ENCODE measurements at regions not wholly inside any gene's neighbourhood (a gene's known extent, or its start where the extent isn't known, plus 50 kb on each side); places are given as distances from the start of the nearest gene placed in this dataset.
"Not testable (repeated sequence)": the region's sequence is repeated elsewhere in the genome, so short reads cannot be mapped to it uniquely, and the experiment has no call there.

DNA sequence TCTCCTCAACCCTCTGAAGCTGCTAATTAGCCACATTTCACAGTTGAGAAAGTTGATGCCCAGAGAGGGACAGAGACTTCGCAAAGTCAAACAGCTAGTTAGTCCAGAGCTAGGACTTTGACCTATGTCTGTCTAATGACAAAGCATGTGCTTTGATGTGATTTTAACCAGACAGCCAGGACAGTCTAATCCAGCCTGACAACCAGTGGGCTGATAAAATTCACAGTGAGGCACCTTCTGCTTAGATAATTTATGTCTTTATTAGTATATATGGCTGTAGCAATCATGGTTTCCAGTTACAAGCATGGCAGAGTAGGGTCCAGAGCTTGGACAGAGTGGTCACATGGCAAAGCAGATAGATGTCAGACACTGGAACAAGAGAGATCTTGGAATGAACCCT, 133.6 kb upstream of the C1QTNF7 start:
- no peak for DNase-seq (ENCODE audit: low read depth)

DNA sequence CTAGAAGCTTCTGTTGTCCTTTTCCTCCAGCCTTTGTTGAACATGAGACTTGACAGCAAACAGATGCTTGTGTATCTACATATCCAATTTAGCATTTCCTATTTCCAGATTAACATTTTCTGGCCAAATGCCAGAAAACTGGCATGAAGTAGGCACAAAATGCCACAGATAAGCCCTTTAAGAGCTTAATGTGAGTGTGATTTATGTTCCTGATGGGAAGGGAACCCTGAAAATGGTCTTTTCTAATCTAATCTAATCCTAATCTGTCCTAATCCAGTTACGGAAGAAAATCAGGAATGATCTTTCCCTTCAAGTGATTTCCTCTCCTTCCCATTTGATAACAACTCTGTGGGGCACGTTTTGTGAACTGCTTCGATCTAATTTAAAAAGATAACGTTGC, 133.0 kb upstream of the C1QTNF7 start:
- DNase-seq (ENCODE audit: low read depth) = no peak

DNA sequence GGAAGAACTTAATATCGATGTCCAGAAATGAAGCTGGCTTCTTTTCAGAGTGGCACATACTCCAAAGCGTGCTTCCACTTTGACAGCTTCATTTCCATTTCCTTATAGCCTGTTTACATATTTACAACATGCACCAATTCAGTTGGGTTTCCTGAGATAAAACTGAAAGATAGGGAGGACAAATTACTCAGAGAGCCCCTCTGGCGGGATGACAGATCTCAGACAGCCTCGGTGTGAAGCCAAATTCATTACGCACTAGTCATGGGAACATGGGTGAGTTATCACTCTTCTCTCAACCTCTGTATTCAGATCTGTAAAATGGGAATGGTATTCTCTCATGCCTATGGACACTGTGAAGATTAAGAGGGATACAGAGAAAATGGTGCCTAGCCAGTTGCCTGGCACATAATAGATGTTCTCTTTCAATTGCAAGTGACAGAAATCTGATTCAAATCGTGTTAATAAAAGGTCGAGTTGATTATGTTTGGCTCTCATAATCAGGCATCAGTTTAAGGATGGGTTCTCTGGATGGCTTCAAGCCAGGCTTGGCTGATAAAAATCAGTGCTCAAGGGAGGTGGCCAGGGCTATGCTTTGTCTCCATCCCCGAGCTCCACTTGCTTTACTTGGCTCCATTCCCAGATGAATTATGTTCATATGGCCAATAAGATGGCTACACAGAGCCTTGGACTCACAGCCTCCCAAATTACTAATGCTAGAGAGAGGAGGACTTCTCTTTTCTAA, 132.2 kb upstream of the C1QTNF7 start:
- DNase-seq (ENCODE audit: low read depth) = no peak

DNA sequence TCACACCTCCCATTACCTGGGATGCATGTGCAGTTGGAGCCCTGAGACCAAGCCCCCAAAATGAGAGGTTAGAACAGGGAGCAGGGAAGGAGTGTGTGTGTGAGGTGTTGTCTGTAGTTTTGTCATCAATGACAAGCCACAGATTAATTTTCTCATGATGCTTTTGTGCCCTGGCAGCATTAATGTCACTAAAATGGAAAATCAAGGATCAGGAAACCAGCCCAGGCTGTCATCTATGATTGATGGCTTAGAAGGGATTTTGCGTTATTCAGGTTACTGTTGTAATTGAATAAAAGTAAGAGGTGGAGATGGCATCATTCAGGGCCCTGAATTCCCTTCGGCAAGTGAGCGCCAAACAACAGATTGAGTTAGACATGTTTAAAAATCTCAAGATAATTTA, 130.5 kb upstream of the C1QTNF7 start:
- no peak for DNase-seq (ENCODE audit: low read depth)

DNA sequence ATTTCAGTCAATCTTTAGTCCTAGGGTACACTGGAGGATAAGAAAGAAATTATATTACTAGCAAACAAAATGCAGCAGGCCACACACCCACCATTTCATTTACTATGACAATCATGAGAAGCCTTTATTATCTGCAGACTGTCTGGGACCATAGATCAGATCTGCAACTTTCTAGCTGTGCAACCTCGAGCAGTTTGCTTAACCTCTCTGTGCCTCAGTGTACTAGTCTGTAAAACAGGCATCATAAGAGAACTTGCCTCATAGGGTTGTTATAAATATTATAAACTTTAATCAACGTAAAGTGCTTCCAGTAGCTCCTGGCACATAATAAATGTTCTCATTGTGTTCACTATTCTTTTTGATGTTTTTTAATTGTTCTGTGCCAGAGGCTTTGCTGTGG, 128.2 kb upstream of the C1QTNF7 start:
- DNase-seq (ENCODE audit: low read depth) = no peak

DNA sequence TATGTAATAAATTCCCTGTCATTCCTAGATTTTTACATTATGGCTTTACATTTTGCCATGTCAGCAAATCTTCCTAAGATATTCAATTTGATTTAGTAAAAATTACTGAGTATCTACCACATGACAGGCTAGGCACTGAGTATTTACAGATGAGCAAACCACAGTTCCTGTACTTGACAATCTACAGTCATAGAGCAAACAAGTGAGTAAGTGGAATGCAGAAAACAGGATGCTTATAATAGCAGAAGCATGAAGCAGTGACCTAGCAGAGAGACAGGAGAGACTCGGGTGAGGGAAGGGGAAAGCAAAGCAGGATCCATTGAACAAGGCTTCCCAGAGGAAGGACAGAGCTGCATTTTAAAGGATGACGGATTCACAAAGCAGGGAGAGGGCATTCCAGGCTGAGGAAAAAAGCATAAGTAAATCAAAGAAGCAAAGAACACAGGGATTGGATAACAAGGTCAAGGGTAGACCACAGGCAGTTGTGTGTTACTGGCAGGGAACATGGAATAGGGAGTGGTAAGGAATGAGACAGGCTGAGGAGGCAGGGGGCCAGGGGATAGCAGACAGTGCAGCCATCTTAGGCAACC, 124.7 kb upstream of the C1QTNF7 start:
- peak; percentile 78 for DNase-seq (ENCODE audit: low read depth)

DNA sequence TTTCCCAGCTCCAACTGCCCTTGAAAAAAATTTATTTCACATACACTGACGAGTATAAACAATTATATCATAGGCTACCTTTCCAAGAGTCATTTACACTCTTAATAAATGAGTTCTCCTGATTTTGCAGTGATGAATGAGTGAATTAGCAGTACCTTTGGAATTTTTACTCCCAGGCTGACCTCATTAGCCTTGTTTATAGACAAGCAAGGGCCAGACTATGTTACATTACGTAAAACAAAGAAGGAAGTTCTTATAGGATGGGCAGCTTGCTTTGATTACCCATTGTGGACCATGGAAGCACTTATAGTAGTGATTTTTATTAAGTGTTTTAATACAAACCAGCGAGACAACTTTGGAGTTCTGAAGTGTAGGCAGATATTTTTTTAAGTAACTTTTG, 112.9 kb upstream of the C1QTNF7 start:
- no peak for DNase-seq (ENCODE audit: low read depth)

DNA sequence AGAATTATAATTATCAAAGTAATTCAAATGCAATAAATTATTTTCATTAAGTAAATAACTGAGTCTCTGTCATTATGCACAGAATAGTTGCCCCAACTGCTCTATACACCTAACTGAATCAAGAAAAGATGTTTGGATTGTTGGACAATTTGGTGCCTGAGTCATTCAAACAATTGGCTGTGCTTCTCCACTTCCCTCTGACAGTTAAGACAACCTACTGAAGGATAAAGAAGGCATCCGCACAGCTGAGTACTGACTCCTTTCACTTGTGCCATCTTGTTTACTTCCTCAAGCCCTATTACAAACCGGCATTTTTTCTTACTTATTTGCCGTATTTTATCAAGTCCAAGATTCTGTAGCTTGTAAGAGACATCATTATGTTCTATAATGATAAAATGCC, 110.6 kb upstream of the C1QTNF7 start:
- peak; percentile 6 for DNase-seq (ENCODE audit: low read depth)

DNA sequence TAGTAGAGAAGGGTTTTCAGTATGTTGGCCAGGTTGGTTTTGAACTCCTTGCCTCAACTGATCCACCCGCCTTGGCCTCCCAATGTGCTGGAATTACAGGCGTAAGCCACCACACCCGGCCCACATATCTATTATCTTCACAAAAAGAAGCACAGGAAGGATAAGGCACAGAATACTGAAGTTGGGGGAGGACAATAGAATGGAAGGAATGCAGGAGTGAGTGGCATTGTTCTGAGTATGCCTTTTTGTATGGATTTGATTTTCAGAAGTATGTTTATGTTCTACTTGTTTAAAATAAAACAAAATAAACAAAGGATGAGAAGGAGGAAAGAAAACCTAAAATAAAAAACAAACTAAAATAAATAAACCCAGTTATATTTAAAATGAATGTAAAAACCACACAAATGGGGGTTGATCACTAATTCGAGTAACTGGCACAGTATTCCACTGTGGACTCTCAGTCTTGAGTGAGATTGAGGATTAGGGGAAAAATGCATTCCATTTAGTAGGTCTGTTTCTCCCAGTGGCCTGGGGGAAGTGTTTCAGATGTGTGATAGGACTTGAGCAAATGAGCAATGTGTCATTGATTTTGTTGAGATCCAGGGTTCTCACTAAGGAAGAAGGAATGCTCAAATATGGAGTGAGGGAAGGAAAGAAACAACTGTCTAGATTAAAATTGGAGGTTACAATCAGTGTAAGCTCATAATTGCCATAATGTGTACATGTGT, 109.0 kb upstream of the C1QTNF7 start:
- DNase-seq (ENCODE audit: low read depth) = peak; percentile 69

DNA sequence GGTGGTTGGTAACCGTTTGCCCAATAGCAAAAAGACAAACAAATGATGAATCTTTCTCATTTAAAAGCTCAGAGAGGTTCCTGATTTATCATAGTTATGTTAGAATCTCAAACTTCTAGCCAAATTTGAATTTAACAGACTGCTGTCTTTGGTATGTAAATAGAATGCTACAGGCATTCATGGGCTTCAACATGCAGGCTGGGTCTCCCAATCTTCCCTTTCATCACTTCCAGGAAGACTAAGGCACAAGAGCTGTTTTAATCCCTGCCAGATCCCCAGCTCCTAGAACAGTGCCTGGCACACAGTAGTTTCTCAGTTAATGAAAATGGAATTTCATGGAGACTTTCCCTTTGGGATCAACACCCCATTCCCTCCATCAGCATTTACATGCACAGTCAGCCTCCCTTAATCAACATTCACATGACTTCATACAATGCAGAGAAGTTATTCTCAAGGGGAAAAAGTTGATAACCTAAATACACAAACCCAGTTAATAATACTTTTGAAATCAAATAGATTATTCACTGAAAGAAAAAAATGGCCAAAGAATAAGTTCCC, 107.6 kb upstream of the C1QTNF7 start:
- peak; percentile 54 for DNase-seq (ENCODE audit: low read depth)

DNA sequence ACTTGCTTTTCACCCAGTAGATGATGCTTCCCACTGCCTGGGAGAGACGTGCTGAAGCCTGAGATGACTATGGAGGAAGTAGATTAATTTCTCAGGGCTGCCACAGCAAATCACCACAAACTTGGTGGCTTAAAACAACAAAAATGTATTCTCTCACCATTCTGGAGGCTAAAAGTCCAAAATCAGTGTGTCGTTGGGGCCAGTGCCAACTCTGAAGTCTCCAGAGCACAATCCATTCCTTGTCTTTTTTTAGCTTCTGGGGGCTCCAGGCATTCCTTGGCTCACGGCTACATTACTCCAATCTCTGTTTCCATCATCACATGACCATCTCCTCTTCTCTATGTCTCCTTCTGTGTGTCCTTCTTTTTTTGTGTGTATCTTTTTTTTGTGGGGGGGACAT, 105.8 kb upstream of the C1QTNF7 start:
- DNase-seq (ENCODE audit: low read depth) = no peak

DNA sequence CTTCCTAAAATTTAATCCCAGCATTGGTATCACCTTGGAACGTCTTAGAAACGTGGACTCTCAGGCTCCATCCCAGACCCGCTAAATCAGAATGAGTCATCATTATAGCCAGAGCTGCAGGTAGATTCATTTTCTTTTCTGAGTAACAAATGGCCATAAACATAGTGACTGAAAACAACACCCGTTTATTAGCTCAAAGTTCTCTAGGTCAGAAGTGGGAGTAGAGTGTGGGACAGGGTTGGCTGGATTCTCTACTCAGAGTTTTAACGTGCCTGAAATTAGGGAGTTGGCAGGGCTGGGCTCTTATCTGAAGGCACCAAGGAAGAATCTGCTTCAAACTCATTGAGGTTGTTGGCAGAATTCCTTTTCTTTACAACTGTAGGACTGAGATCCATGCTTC, 101.8 kb upstream of the C1QTNF7 start:
- no peak for DNase-seq (ENCODE audit: low read depth)

DNA sequence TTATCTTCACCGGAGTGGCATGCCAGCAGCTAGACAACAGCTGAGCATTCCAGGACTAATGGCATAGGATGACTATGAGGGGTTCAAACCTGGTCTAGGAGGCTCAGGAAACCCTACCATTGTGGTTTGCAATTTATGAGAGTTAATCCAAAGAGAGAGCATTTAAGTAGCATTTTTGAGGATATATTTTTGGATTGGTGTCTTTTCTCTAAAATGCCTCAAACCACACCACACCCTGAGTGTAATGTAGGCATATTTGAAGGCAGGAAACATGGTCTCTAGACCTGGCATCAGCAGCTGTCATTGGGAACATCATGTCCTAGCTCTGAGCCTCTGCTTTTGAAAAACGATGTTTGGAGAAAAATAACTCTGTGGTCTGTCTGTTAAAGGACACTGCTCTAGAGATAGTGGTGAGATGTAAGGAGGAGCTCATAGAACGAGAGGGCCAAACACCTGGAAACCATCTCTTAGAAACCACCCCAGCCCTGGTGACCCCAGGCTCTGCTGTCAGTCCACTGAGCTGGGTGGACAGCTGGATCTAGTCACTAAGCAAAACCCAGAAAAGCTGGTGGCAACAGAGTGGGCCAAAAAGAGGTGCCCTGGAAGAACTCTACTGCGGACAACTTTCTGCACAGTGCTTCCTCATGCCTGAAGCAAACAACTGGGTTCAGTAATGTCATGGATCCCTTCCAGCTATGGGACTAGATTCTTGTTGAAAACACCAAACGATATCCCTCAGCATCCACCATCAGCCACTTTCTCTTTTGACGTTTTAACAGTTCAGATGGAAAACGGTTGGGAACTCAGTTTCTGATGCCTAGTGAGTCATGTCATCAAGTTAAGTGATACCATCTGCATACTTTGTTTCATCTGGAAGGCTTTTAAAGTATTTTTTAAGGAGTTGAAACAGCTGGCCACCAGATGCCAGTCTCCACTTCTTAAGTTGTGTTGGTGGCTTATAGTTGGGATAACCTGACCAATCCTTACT, 100.2 kb upstream of the C1QTNF7 start:
- peak; percentile 89 for DNase-seq (ENCODE audit: low read depth)

DNA sequence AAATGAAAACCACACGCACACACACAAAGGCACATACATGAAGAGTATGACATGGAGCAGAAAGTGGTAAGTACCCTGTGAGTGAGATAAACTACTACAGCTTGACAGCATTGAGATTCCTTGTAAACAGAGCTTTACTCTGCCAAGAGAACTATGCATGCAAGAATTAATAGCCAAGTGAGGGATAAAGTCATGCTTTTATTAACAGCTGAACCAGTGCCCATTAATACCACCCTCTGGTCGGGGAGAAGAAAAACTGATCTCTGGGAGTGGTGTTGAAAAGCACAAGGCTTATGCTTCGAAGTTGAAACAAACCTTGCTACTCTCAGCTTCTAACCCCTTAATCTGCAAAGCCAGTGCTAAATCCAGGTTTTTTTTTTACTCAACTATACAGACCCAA, 95.9 kb upstream of the C1QTNF7 start:
- DNase-seq (ENCODE audit: low read depth) = no peak

DNA sequence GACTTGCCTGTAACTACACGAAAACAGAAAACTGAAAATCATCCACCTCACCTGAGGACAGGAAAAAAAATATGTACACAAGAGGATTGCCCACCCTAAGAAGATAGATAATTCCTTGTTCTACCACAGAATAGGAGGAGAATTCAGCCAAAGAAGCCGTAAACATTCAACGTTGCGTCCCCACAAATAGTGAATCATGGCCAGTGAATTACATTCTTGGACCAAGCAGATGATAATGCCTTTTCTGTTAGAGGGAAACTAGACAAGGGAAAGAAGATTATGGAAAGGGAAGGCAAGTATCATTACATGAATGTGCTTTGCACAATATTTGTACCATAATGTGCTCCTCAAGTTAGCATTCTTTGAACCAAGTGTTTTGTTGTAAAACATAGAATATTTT, 95.5 kb upstream of the C1QTNF7 start:
- no peak for DNase-seq (ENCODE audit: low read depth)

DNA sequence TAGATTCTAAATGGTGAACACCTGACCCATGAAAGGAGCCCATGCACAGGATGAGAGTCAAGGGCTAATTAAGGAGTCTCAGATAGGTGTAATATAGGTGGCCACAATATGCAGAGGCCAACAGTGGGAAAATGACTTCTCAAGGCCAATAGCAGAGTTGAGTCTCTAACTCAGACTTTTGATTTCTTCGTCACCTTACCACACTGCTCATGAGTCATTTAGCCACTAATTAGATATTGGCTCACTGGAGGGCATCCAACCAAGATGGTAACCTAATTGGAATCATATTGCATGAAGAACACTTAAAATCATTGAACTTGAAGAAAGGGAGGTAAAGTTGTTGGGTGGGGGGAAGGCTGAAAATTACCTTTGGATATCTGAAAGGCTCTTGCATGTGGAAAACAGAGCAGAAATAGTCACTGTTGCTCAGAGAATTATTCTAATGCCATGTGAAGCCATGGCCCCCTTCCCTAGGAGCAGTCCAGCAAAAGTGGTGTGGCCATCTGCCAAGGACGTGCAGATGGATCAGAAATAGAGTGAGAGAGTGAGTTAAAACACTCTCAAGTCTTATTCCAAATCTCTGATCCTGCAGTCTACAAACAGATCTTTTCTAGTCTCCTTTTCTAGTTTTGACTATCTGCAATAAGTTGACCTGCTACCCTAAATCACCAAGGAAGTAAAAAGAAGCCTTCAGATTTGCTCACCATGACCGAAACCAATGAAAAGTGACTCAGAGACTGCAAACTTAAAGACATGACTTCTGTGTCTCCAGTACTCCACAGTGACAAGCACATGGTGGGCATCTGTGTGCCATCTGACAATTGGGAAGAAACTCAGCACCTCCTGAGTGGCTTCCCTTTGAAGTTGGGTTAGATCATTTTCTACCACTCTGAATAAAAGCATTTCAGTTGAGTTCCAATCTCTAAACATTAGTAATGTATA, 93.9 kb upstream of the C1QTNF7 start:
- DNase-seq (ENCODE audit: low read depth) = peak; percentile 85

DNA sequence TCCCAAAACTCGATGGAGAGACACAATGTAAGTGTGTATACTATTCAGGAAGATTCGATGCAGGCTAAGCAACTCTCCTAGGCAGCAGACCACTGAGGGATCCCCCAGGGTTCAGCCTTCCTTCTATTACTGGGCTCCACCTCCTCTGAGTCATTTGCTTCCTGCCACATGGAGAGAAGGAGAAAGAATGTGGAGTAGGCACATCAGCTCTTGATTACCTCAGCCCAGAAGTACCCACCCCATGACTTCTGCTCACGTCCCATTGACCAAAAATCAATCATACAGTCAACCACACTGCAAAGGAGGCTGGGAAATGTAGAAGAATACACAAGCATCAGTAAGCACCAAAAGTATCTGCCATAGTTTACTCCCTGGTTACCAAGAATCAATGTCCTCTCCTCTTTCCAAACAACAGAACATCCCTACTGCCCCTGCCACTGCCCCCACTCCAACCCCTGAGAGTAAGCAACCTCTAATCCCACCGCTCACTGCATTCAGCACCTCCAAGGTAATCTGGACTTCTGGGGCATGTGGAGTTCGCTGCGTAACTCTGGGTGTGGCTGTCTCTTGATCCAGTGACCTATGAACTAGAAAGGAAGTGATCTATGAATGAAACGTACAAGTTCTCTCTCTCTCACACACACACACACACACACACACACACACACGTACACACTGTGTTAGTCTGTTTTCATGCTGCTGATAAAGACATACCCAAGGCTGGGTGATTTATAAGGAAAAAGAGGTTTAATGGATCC, 91.2 kb upstream of the C1QTNF7 start:
- peak; percentile 47 for DNase-seq (ENCODE audit: low read depth)

DNA sequence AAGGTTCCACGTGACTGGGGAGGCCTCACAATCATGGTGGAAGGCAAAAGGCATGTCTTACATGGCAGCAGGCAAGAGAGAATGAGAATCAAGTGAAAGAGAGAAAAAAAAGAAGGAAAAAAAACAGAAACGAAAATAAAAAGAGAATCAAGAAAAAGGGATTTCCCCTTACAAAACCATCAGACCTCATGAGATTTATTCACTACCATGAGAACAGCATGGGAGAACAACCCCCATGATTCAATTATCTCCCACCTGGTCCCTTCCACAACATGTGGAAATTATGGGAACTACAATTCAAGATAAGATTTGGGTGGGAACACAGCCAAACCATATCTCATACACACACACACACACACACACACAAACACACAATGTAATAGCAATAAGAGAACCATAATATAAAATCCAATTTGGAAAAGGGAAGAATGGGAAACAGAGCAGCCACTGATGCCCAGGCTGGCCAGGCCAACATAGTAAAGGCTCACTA, 90.6 kb upstream of the C1QTNF7 start:
- not testable (repeated sequence) for DNase-seq (ENCODE audit: low read depth)

DNA sequence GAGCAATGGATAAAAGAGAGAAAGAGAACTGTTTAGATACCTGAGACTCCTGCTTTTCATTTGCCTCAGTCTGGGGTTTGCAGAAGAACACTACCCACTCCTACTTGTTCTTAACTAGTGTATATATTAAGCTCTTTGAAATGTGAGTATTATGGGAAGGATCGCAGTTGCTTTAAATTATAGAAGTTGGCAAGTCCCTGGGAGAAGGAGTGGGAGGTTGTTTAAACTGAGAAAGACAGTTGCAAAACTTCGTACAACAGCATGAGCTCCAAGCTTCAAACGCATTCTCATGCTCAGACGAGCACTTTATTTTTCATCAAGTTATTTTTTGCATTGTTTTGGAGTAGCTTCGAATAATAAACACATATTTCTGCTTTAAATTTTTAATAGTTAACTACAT, 88.1 kb upstream of the C1QTNF7 start:
- peak; percentile 66 for DNase-seq (ENCODE audit: low read depth)

DNA sequence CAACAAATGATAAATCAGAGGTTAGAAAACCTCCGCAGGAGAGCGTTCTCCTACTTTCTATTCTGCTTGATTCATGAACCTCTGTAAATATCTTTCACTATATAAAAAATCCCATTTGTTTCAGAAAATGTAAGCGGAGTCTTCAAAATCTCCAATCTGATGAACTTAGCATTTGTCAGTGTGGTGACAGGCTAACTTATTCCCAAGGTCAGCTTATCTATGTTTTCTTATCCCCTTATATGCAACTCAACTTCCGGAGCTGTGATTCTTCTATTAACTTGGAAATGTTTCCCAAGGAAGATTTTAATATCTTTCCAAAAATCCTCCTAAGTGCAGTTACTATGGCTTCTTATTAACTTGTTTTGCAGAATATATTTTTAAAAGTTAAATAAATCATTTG, 87.5 kb upstream of the C1QTNF7 start:
- DNase-seq (ENCODE audit: low read depth) = no peak

Measured in fibroblast of gingiva (primary cell).